Sciatic nerve (tissue), 2 donors: ENCODE measurements at regions not wholly inside any gene's neighbourhood (a gene's known extent, or its start where the extent isn't known, plus 50 kb on each side); places are given as distances from the start of the nearest gene placed in this dataset.

Source experiments
- ATAC-seq: fragments of 200-7000 bp; cut with Tn5 transposase; one replicate; pipeline ENCODE4 v1.9.1; 2020; ENCODE audit warnings: mild to moderate bottlenecking, moderate library complexity
- DNase-seq: peaks from one replicate; pipeline ENCODE4 v3.0.0-alpha.2; 2020; ENCODE audit warnings: low spot score
- intact Hi-C: fragments of 100-400 bp; cut with DNase I; formaldehyde crosslinking; loops from one replicate; pipeline ENCODE4 v1.14.2; 2022
- donor health status: DM: no; HTN: no; CAD: no.
- donor health status: DM: no; HTN: no; CAD: no.

GRCh38 chr21:16069178-16070112 is 339.7 kb downstream of the USP25 start:
- no peak for ATAC-seq
- intact Hi-C loops: no loop called here
- no peak for DNase-seq

GRCh38 chr21:16070207-16070651 is 340.4 kb downstream of the USP25 start:
- DNase-seq (no peak), ATAC-seq (peak; percentile 49)
- intact Hi-C loops: no loop called here

- ATAC-seq (peak; percentile 57), DNase-seq (peak; percentile 64)
- intact Hi-C loops: no loop called here
Observed at GRCh38 chr21:16071092-16071491, 341.3 kb downstream of the USP25 start.

- no peak for DNase-seq
- intact Hi-C loops: no loop called here
- no peak for ATAC-seq
Observed at GRCh38 chr21:16071761-16072160, 342.0 kb downstream of the USP25 start.

- ATAC-seq: no peak
- DNase-seq: no peak
- intact Hi-C loops: no loop called here
Observed at GRCh38 chr21:16072221-16072620, 342.4 kb downstream of the USP25 start.

GRCh38 chr21:16072737-16073136 is 343.0 kb downstream of the USP25 start:
- intact Hi-C loops: no loop called here
- ATAC-seq (no peak), DNase-seq (no peak)

- ATAC-seq (no peak), DNase-seq (no peak)
- intact Hi-C loops: no loop called here
Observed at GRCh38 chr21:16073586-16073985, 343.8 kb downstream of the USP25 start.

- intact Hi-C loops: no loop called here
- ATAC-seq (no peak), DNase-seq (no peak)
Observed at GRCh38 chr21:16074950-16075489, 345.2 kb downstream of the USP25 start.

- ATAC-seq (no peak), DNase-seq (no peak)
- intact Hi-C loops: no loop called here
Observed at GRCh38 chr21:16075649-16076282, 346.0 kb downstream of the USP25 start.

GRCh38 chr21:16076465-16076864 is 346.7 kb downstream of the USP25 start:
- intact Hi-C loops: no loop called here
- ATAC-seq (no peak), DNase-seq (no peak)

- DNase-seq (no peak), ATAC-seq (no peak)
- intact Hi-C loops: no loop called here
Observed at GRCh38 chr21:16078382-16078781, 348.6 kb downstream of the USP25 start.

GRCh38 chr21:16079830-16080229 is 350.0 kb downstream of the USP25 start:
- ATAC-seq: no peak
- intact Hi-C loops: no loop called here
- no peak for DNase-seq

- intact Hi-C loops: no loop called here
- DNase-seq (no peak), ATAC-seq (no peak)
Observed at GRCh38 chr21:16081304-16081703, 351.5 kb downstream of the USP25 start.

- intact Hi-C loops: no loop called here
Observed at GRCh38 chr21:16082038-16082816, 352.4 kb downstream of the USP25 start.

GRCh38 chr21:16084776-16085364 is 355.1 kb downstream of the USP25 start:
- DNase-seq: peak; percentile 68
- peak; percentile 85 for ATAC-seq
- intact Hi-C loops: no loop called here

More at GRCh38 chr21:16082038-16082816, 352.4 kb downstream of the USP25 start:
- ATAC-seq: peak; percentile 54
- DNase-seq: no peak

- DNase-seq (no peak), ATAC-seq (peak; percentile 22)
- intact Hi-C loops: no loop called here
Observed at GRCh38 chr21:16085421-16085820, 355.6 kb downstream of the USP25 start.

- DNase-seq: no peak
- ATAC-seq: no peak
- intact Hi-C loops: no loop called here
Observed at GRCh38 chr21:16086121-16086520, 356.3 kb downstream of the USP25 start.

GRCh38 chr21:16086936-16087335 is 357.2 kb downstream of the USP25 start:
- DNase-seq (no peak), ATAC-seq (no peak)
- intact Hi-C loops: no loop called here

GRCh38 chr21:16087523-16087922 is 357.7 kb downstream of the USP25 start:
- intact Hi-C loops: no loop called here
- no peak for ATAC-seq
- DNase-seq: no peak
